BLaER1 treated with 17β-estradiol and CSF1 and Interleukin-3, amounts not matched to agents 10 nM and 100 nM (cell line): ENCODE measurements at regions not wholly inside any gene's neighbourhood (a gene's known extent, or its start where the extent isn't known, plus 50 kb on each side); places are given as distances from the start of the nearest gene placed in this dataset.

Experiments used
- H3K27ac ChIP-seq, 11 experiments: shearing (Covaris generic); formaldehyde crosslinking; 2 replicates each; pipeline ENCODE4 v1.8.1; 2022
- H3K27me3 ChIP-seq, 11 experiments: shearing (Covaris generic); formaldehyde crosslinking; 2 replicates each; pipeline ENCODE4 v1.8.1; 2022
- H3K36me3 ChIP-seq, 11 experiments: shearing (Covaris generic); formaldehyde crosslinking; 2 replicates each; pipeline ENCODE4 v1.8.1; 2022
- H3K4me1 ChIP-seq, 10 experiments: shearing (Covaris generic); formaldehyde crosslinking; 2 replicates each; pipeline ENCODE4 v1.8.1; 2022
- H3K4me2 ChIP-seq, 11 experiments: shearing (Covaris generic); formaldehyde crosslinking; 2 replicates each; pipeline ENCODE4 v1.8.1; 2022
- H3K4me3 ChIP-seq, 10 experiments: shearing (Covaris generic); formaldehyde crosslinking; 2 replicates each; pipeline ENCODE4 v1.8.1; 2022
- H3K9ac ChIP-seq, 11 experiments: shearing (Covaris generic); formaldehyde crosslinking; 2 replicates each; pipeline ENCODE4 v1.8.1; 2022
- H3K9me3 ChIP-seq, 11 experiments: shearing (Covaris generic); formaldehyde crosslinking; replicated peaks in 1 of 11; 2 replicates each; pipeline ENCODE4 v1.8.1; 2022
- H4K20me1 ChIP-seq, 11 experiments: shearing (Covaris generic); formaldehyde crosslinking; 2 replicates each; pipeline ENCODE4 v1.8.1; 2022
- Cebpa-rat ChIP-seq, 11 experiments: shearing (Covaris generic); IDR thresholded peaks; 2 replicates each; pipeline ENCODE4 v1.8.1; 2022

GRCh38 chr1:229825042-229825441 lies 199.0 kb downstream of the URB2 start:
- Histone ChIP-seq H4K20me1 (no peaks in the 10 kb centered on the region), H3K4me1 (no peaks in the 10 kb centered on the region), H3K27ac (no peak overlapping the region), H3K4me3 (no peak overlapping the region), H3K9ac (no peak overlapping the region), H3K9me3 (peaks cover 0 to 11% (median 7%) of the 10 kb centered on the region in 11 experiments; a peak in 5 of 22 replicates), H3K4me2 (no peak overlapping the region), H3K36me3 (no peaks in the 10 kb centered on the region), H3K27me3 (no peaks in the 10 kb centered on the region)
- TF ChIP-seq Cebpa-rat (IDR thresholded peaks at IDR 0.05), result no peak

- Histone ChIP-seq H3K36me3 (no peaks in the 10 kb centered on the region), H3K9me3 (peaks cover 0 to 27% (median 11%) of the 10 kb centered on the region in 11 experiments; a peak in 10 of 22 replicates), H3K4me1 (no peaks in the 10 kb centered on the region), H3K9ac (no peak overlapping the region), H3K4me3 (no peak overlapping the region), H3K27me3 (no peaks in the 10 kb centered on the region), H4K20me1 (no peaks in the 10 kb centered on the region), H3K4me2 (no peak overlapping the region), H3K27ac (no peak overlapping the region)
- no peak for TF ChIP-seq Cebpa-rat (IDR thresholded peaks at IDR 0.05)
Measured at GRCh38 chr1:229828461-229828860, 202.4 kb downstream of the URB2 start.

- no peak overlapping the region for H3K4me3 ChIP-seq
- no peak overlapping the region for H3K4me2 ChIP-seq
- peaks cover 0 to 34% (median 7%) of the 10 kb centered on the region in 11 experiments; a peak in 12 of 22 replicates for H3K9me3 ChIP-seq
- H3K9ac ChIP-seq, result no peak overlapping the region
- no peak overlapping the region for H3K27ac ChIP-seq
- no peaks in the 10 kb centered on the region for H4K20me1 ChIP-seq
- no peaks in the 10 kb centered on the region for H3K36me3 ChIP-seq
- no peaks in the 10 kb centered on the region for H3K4me1 ChIP-seq
- TF ChIP-seq Cebpa-rat (IDR thresholded peaks at IDR 0.05), result no peak
- H3K27me3 ChIP-seq, result no peaks in the 10 kb centered on the region
Measured at GRCh38 chr1:229832695-229833094, 206.6 kb downstream of the URB2 start.

- Histone ChIP-seq H3K9me3 (peaks cover 0 to 34% (median 7%) of the 10 kb centered on the region in 11 experiments; a peak in 12 of 22 replicates), H3K4me1 (peaks cover 0 to 5% (median 0%) of the 10 kb centered on the region in 10 experiments; a peak in 4 of 20 replicates), H3K27ac (no peak overlapping the region), H4K20me1 (no peaks in the 10 kb centered on the region), H3K36me3 (no peaks in the 10 kb centered on the region), H3K4me2 (no peak overlapping the region), H3K27me3 (no peaks in the 10 kb centered on the region), H3K9ac (no peak overlapping the region), H3K4me3 (no peak overlapping the region)
- TF ChIP-seq Cebpa-rat (IDR thresholded peaks at IDR 0.05), result no peak
Measured at GRCh38 chr1:229834230-229834629, 208.2 kb downstream of the URB2 start.

DNA sequence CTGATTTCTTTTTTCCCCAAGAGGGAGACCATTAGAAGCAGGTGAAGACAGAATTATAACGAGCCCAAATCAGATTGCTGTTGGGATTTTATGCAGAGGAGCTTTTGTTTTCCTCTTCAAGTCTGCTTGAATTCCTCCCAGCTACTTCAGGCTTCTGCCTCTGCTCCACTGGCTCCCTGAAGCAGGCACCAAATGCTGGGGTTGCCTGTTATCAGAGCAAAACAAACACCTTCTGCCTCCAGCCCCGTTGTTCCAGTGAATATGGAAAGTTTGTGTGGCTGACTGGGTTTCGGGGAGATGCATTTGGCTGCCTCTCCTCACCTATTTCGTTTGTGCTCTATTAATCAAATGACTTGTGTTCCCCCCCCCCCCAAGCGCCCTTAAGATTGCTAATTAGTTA lies 209.2 kb downstream of the URB2 start:
- no peaks in the 10 kb centered on the region for H3K27me3 ChIP-seq
- H4K20me1 ChIP-seq, result no peaks in the 10 kb centered on the region
- peaks cover 0 to 34% (median 7%) of the 10 kb centered on the region in 11 experiments; a peak in 12 of 22 replicates for H3K9me3 ChIP-seq
- no peak overlapping the region for H3K9ac ChIP-seq
- no peak overlapping the region for H3K4me2 ChIP-seq
- no peak overlapping the region for H3K4me3 ChIP-seq
- peaks cover 0 to 5% (median 0%) of the 10 kb centered on the region in 10 experiments; a peak in 4 of 20 replicates for H3K4me1 ChIP-seq
- no peak for TF ChIP-seq Cebpa-rat (IDR thresholded peaks at IDR 0.05)
- H3K27ac ChIP-seq, result no peak overlapping the region
- no peaks in the 10 kb centered on the region for H3K36me3 ChIP-seq

DNA sequence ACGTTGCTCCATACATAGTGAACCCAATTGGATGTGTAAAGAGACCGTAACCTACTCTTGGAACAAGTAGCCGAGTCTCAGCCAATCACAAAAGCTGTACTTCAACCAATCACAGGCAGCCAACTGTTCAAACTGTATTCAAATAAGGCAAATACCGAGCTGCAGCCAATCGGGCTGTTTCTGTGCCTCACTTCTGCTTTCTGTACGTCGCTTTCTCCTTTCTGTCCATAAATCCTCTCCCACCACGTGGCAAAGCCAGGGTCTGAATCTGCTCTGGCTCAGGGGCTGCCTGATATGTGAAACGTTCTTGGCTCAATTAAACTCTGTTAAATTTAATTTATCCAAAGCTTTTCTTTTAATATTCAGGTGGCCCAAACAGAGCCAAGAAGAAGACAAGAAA lies 210.3 kb downstream of the URB2 start:
- TF ChIP-seq Cebpa-rat (IDR thresholded peaks at IDR 0.05), result no peak
- Histone ChIP-seq H3K4me1 (peaks cover 0 to 8% (median 4%) of the 10 kb centered on the region in 10 experiments; a peak in 9 of 20 replicates), H3K27ac (no peak overlapping the region), H3K4me2 (no peak overlapping the region), H3K9ac (no peak overlapping the region), H3K27me3 (no peaks in the 10 kb centered on the region), H4K20me1 (no peaks in the 10 kb centered on the region), H3K36me3 (no peaks in the 10 kb centered on the region), H3K4me3 (no peak overlapping the region), H3K9me3 (peaks cover 0 to 33% (median 7%) of the 10 kb centered on the region in 11 experiments; a peak in 12 of 22 replicates)

DNA sequence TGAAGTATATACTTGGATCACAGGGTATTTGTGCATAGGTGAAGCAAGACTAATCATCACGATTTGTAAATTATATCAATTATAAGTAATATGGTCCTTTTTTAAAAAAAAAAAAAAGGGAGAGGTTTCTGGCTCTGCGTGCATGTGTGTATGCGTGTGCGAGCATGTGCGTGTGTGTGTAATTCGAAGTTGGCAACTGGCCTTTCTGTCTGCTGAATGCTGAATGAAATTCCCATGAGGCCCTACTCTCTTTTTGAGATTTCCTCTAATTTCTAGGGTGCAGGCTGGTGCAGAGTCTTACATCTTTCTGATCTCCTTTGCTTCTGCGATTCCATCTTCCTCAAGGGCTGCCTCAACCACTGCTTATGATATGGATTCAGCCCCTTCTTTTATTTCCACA lies 212.2 kb downstream of the URB2 start:
- H3K27ac ChIP-seq, result no peak overlapping the region
- no peak overlapping the region for H3K9ac ChIP-seq
- H3K4me2 ChIP-seq, result 0 out of 22 replicates have a peak overlapping the region, but pooled peaks of 1 of the 11 experiments have one; percentile 21
- no peaks in the 10 kb centered on the region for H4K20me1 ChIP-seq
- TF ChIP-seq Cebpa-rat (IDR thresholded peaks at IDR 0.05), result no peak
- H3K36me3 ChIP-seq, result no peaks in the 10 kb centered on the region
- H3K4me1 ChIP-seq, result peaks cover 0 to 13% (median 5%) of the 10 kb centered on the region in 10 experiments; a peak in 9 of 20 replicates
- H3K27me3 ChIP-seq, result no peaks in the 10 kb centered on the region
- H3K9me3 ChIP-seq, result peaks cover 0 to 21% (median 5%) of the 10 kb centered on the region in 11 experiments; a peak in 9 of 22 replicates
- no peak overlapping the region for H3K4me3 ChIP-seq

GRCh38 chr1:229839800-229840199 lies 213.8 kb downstream of the URB2 start:
- peaks cover 0 to 11% (median 0%) of the 10 kb centered on the region in 11 experiments; a peak in 6 of 22 replicates for H3K9me3 ChIP-seq
- peaks cover 5 to 24% (median 15%) of the 10 kb centered on the region in 10 experiments; a peak in 17 of 20 replicates for H3K4me1 ChIP-seq
- no peaks in the 10 kb centered on the region for H3K27me3 ChIP-seq
- no peak overlapping the region for H3K9ac ChIP-seq
- no peak overlapping the region for H3K4me2 ChIP-seq
- H3K36me3 ChIP-seq, result no peaks in the 10 kb centered on the region
- H3K27ac ChIP-seq, result no peak overlapping the region
- H3K4me3 ChIP-seq, result no peak overlapping the region
- H4K20me1 ChIP-seq, result no peaks in the 10 kb centered on the region
- TF ChIP-seq Cebpa-rat (IDR thresholded peaks at IDR 0.05), result no peak

DNA sequence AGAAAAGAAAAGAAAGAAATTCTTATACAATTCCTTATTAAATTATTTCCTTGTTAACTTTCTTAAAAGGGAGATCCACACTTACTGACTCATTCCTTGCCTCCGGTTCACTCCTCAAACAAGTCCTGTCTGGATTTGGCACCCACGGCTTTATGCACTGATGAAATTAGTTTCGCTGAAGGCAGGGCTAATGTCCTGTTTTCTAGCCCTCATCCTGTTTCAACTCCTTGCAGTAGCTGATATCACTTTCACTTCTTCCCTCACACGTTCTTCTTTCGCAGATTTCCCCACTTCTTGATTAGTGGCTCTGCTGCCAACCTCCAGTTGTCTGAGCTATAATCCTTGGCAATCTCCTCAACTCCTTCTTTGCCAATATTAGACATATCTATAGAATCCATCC lies 215.2 kb downstream of the URB2 start:
- Histone ChIP-seq H3K27ac (no peak overlapping the region), H4K20me1 (no peaks in the 10 kb centered on the region), H3K36me3 (no peaks in the 10 kb centered on the region)

More for the DNA sequence above, 215.2 kb downstream of the URB2 start:
- peak overlapping the region in 7 of 11 experiments; percentile 2 to 57 (median 17); a peak in 11 of 22 replicates for H3K4me2 ChIP-seq
- H3K4me1 ChIP-seq, result peaks cover 5 to 24% (median 18%) of the 10 kb centered on the region in 10 experiments; a peak in 17 of 20 replicates
- no peak overlapping the region; a peak in 1 of 22 replicates for H3K9ac ChIP-seq
- TF ChIP-seq Cebpa-rat (IDR thresholded peaks at IDR 0.05), result no peak
- H3K4me3 ChIP-seq, result no peak overlapping the region
- no peaks in the 10 kb centered on the region for H3K27me3 ChIP-seq
- peaks cover 0 to 4% (median 0%) of the 10 kb centered on the region in 11 experiments; a peak in 4 of 22 replicates for H3K9me3 ChIP-seq
